ENCODE measurements at regions not wholly inside any gene's neighbourhood (a gene's known extent, or its start where the extent isn't known, plus 50 kb on each side); places are given as distances from the start of the nearest gene placed in this dataset.

GRCh38 chr14:50012644-50013043, 103.7 kb downstream of the VCPKMT start:
- TF ChIP-seq POLR2A (IDR thresholded peaks at IDR 0.05) (no peak), CTCF (IDR thresholded peaks at IDR 0.05) (no peak)
